Endothelial cell (in vitro differentiated cells): ENCODE measurements at regions not wholly inside any gene's neighbourhood (a gene's known extent, or its start where the extent isn't known, plus 50 kb on each side); places are given as distances from the start of the nearest gene placed in this dataset.

Experiments
- DNase-seq: peaks from one replicate; pipeline ENCODE4 v3.0.0; 2021; ENCODE audit warnings: low spot score
- H3K27ac Mint-ChIP-seq: one replicate; pipeline ENCODE4 v1.8.0; 2021; ENCODE audit warnings: mixed read lengths, inconsistent platforms; ENCODE audit not compliant: unreplicated experiment
- H3K27me3 Mint-ChIP-seq: one replicate; pipeline ENCODE4 v1.8.0; 2021; ENCODE audit warnings: mild to moderate bottlenecking, moderate library complexity, mixed read lengths, inconsistent platforms; ENCODE audit not compliant: unreplicated experiment
- H3K36me3 Mint-ChIP-seq: one replicate; pipeline ENCODE4 v1.8.0; 2021; ENCODE audit warnings: mild to moderate bottlenecking, low read depth, mixed read lengths, inconsistent platforms; ENCODE audit not compliant: unreplicated experiment
- H3K4me1 Mint-ChIP-seq: one replicate; pipeline ENCODE4 v1.8.0; 2021; ENCODE audit warnings: mild to moderate bottlenecking, mixed read lengths, inconsistent platforms; ENCODE audit not compliant: unreplicated experiment
- H3K4me3 Mint-ChIP-seq: one replicate; pipeline ENCODE4 v1.8.0; 2021; ENCODE audit warnings: mild to moderate bottlenecking, mixed read lengths, inconsistent platforms; ENCODE audit not compliant: unreplicated experiment
- H3K9me3 Mint-ChIP-seq: one replicate; pipeline ENCODE4 v1.8.0; 2021; ENCODE audit warnings: mixed read lengths, inconsistent platforms; ENCODE audit not compliant: unreplicated experiment
- CTCF ChIP-seq: fragments of 200-600 bp; sonication (generic); IDR thresholded peaks from one replicate; pipeline ENCODE4 v1.5.0; 2021; ENCODE audit warnings: antibody characterized with exemption; ENCODE audit not compliant: unreplicated experiment

GRCh38 chr20:11368965-11369711 lies 548.6 kb upstream of the BTBD3 start:
- H3K27me3 Mint-ChIP-seq = no peaks in the 10 kb centered on the region
- no peaks in the 10 kb centered on the region for H3K9me3 Mint-ChIP-seq
- DNase-seq = no peak
- H3K27ac Mint-ChIP-seq = no peak overlapping the region
- H3K4me3 Mint-ChIP-seq = no peak overlapping the region
- no peaks in the 10 kb centered on the region for H3K4me1 Mint-ChIP-seq
- TF ChIP-seq CTCF = no peak
- no peaks in the 10 kb centered on the region for H3K36me3 Mint-ChIP-seq

- Mint-ChIP-seq H3K36me3 (no peaks in the 10 kb centered on the region), H3K4me1 (no peaks in the 10 kb centered on the region), H3K9me3 (no peaks in the 10 kb centered on the region), H3K4me3 (no peak overlapping the region), H3K27me3 (no peaks in the 10 kb centered on the region), H3K27ac (no peak overlapping the region)
- DNase-seq = no peak
- TF ChIP-seq CTCF = no peak
These were observed 545.9 kb upstream of the BTBD3 start for GRCh38 chr20:11371831-11372230.

- Mint-ChIP-seq H3K36me3 (no peaks in the 10 kb centered on the region), H3K27ac (no peak overlapping the region), H3K4me3 (no peak overlapping the region), H3K27me3 (no peaks in the 10 kb centered on the region), H3K9me3 (no peaks in the 10 kb centered on the region), H3K4me1 (no peaks in the 10 kb centered on the region)
- TF ChIP-seq CTCF = no peak
- no peak for DNase-seq
These were observed 544.6 kb upstream of the BTBD3 start for GRCh38 chr20:11372876-11373790.

GRCh38 chr20:11375335-11375734 lies 542.4 kb upstream of the BTBD3 start:
- Mint-ChIP-seq H3K4me1 (no peaks in the 10 kb centered on the region), H3K9me3 (no peaks in the 10 kb centered on the region), H3K36me3 (no peaks in the 10 kb centered on the region), H3K27me3 (no peaks in the 10 kb centered on the region), H3K4me3 (no peak overlapping the region), H3K27ac (no peak overlapping the region)
- no peak for DNase-seq
- no peak for TF ChIP-seq CTCF

- H3K27ac Mint-ChIP-seq = no peak overlapping the region
- no peaks in the 10 kb centered on the region for H3K9me3 Mint-ChIP-seq
- no peak for DNase-seq
- H3K27me3 Mint-ChIP-seq = no peaks in the 10 kb centered on the region
- H3K36me3 Mint-ChIP-seq = no peaks in the 10 kb centered on the region
- H3K4me3 Mint-ChIP-seq = no peak overlapping the region
- H3K4me1 Mint-ChIP-seq = no peaks in the 10 kb centered on the region
- no peak for TF ChIP-seq CTCF
These were observed 541.7 kb upstream of the BTBD3 start for GRCh38 chr20:11375966-11376365.
